ENCODE measurements at regions not wholly inside any gene's neighbourhood (a gene's known extent, or its start where the extent isn't known, plus 50 kb on each side); places are given as distances from the start of the nearest gene placed in this dataset.
"Not testable (repeated sequence)": the region's sequence is repeated elsewhere in the genome, so short reads cannot be mapped to it uniquely, and the experiment has no call there.

- Histone ChIP-seq H3K4me1 (ENCODE audit: control insufficient read depth in 4 of 4, insufficient read depth in 4 of 4, low read length in 3 of 4) (no peaks in the 10 kb centered on the region), H3K9me3 (ENCODE audit: control insufficient read depth in 4 of 4, low read length in 3 of 4) (no peaks in the 10 kb centered on the region), H3K27me3 (ENCODE audit: control insufficient read depth in 4 of 4, insufficient read depth in 4 of 4, low read length in 3 of 4) (no peaks in the 10 kb centered on the region), H3K36me3 (ENCODE audit: control insufficient read depth in 4 of 4, insufficient read depth in 3 of 4, low read depth in 1 of 4, low read length in 3 of 4) (no peaks in the 10 kb centered on the region), H3K27ac (ENCODE audit: low read depth in 1 of 2, low read length in 2 of 2) (no peak overlapping the region), H3K9ac (ENCODE audit: low read depth in 1 of 2, low read length in 2 of 2) (no peak overlapping the region), H3K4me3 (ENCODE audit: low read depth in 1 of 3, low read length in 3 of 3) (no peak overlapping the region)
- 92% methylated on average over 2 of the region's 2 CpGs for WGBS
- no peak for TF ChIP-seq GABPA (IDR thresholded peaks at IDR 0.05 in 1 of 2, conservative IDR thresholded peaks at IDR 0.05 in 1 of 2)
- TF ChIP-seq JUND (IDR thresholded peaks at IDR 0.05) = no peak
- TF ChIP-seq RAD21 (IDR thresholded peaks at IDR 0.05) = no peak
- no peak for DNase-seq (ENCODE audit: low spot score)
Measured at GRCh38 chr2:8509621-8510020, 172.2 kb upstream of the ID2 start.

- not testable (repeated sequence) for H3K4me3 ChIP-seq (ENCODE audit: low read depth in 1 of 3, low read length in 3 of 3); H3K36me3 ChIP-seq (ENCODE audit: control insufficient read depth in 4 of 4, insufficient read depth in 3 of 4, low read depth in 1 of 4, low read length in 3 of 4); H3K4me1 ChIP-seq (ENCODE audit: control insufficient read depth in 4 of 4, insufficient read depth in 4 of 4, low read length in 3 of 4); H3K9me3 ChIP-seq (ENCODE audit: control insufficient read depth in 4 of 4, low read length in 3 of 4); H3K27ac ChIP-seq (ENCODE audit: low read depth in 1 of 2, low read length in 2 of 2); H3K9ac ChIP-seq (ENCODE audit: low read depth in 1 of 2, low read length in 2 of 2); H3K27me3 ChIP-seq (ENCODE audit: control insufficient read depth in 4 of 4, insufficient read depth in 4 of 4, low read length in 3 of 4); DNase-seq (ENCODE audit: low spot score)
- WGBS = 95% methylated on average over 4 of the region's 4 CpGs
Measured at GRCh38 chr2:8510055-8510454, 171.8 kb upstream of the ID2 start.

GRCh38 chr2:8510519-8510918 lies 171.3 kb upstream of the ID2 start:
- H3K27ac ChIP-seq (ENCODE audit: low read depth in 1 of 2, low read length in 2 of 2) = no peak overlapping the region
- H3K27me3 ChIP-seq (ENCODE audit: control insufficient read depth in 4 of 4, insufficient read depth in 4 of 4, low read length in 3 of 4) = no peaks in the 10 kb centered on the region
- WGBS = 94% methylated on average over 3 of the region's 3 CpGs
- H3K9ac ChIP-seq (ENCODE audit: low read depth in 1 of 2, low read length in 2 of 2) = no peak overlapping the region
- no peaks in the 10 kb centered on the region for H3K9me3 ChIP-seq (ENCODE audit: control insufficient read depth in 4 of 4, low read length in 3 of 4)
- no peak for DNase-seq (ENCODE audit: low spot score)
- TF ChIP-seq FOXA2 (IDR thresholded peaks at IDR 0.05) = no peak
- H3K4me1 ChIP-seq (ENCODE audit: control insufficient read depth in 4 of 4, insufficient read depth in 4 of 4, low read length in 3 of 4) = no peaks in the 10 kb centered on the region
- no peaks in the 10 kb centered on the region for H3K36me3 ChIP-seq (ENCODE audit: control insufficient read depth in 4 of 4, insufficient read depth in 3 of 4, low read depth in 1 of 4, low read length in 3 of 4)
- no peak overlapping the region for H3K4me3 ChIP-seq (ENCODE audit: low read depth in 1 of 3, low read length in 3 of 3)

GRCh38 chr2:8511868-8512612 lies 169.8 kb upstream of the ID2 start:
- Histone ChIP-seq H3K4me1 (ENCODE audit: control insufficient read depth in 4 of 4, insufficient read depth in 4 of 4, low read length in 3 of 4) (no peaks in the 10 kb centered on the region), H3K27ac (ENCODE audit: low read depth in 1 of 2, low read length in 2 of 2) (no peak overlapping the region), H3K9ac (ENCODE audit: low read depth in 1 of 2, low read length in 2 of 2) (no peak overlapping the region), H3K36me3 (ENCODE audit: control insufficient read depth in 4 of 4, insufficient read depth in 3 of 4, low read depth in 1 of 4, low read length in 3 of 4) (no peaks in the 10 kb centered on the region), H3K4me3 (ENCODE audit: low read depth in 1 of 3, low read length in 3 of 3) (no peak overlapping the region), H3K27me3 (ENCODE audit: control insufficient read depth in 4 of 4, insufficient read depth in 4 of 4, low read length in 3 of 4) (no peaks in the 10 kb centered on the region), H3K9me3 (ENCODE audit: control insufficient read depth in 4 of 4, low read length in 3 of 4) (no peaks in the 10 kb centered on the region)
- WGBS = 95% methylated on average over 1 of the region's 1 CpG
- no peak for DNase-seq (ENCODE audit: low spot score)
- no peak for TF ChIP-seq RAD21 (IDR thresholded peaks at IDR 0.05)
- no peak for TF ChIP-seq MAX (IDR thresholded peaks at IDR 0.05)
- TF ChIP-seq FOXA1 (IDR thresholded peaks at IDR 0.05) = no peak
- TF ChIP-seq EGR1 (IDR thresholded peaks at IDR 0.05; ENCODE audit: low read depth in 2 of 2) = no peak
- TF ChIP-seq JUND (IDR thresholded peaks at IDR 0.05) = no peak
- no peak for TF ChIP-seq TAF1 (conservative IDR thresholded peaks at IDR 0.05)
- TF ChIP-seq SP1 (IDR thresholded peaks at IDR 0.05) = no peak
- no peak for TF ChIP-seq FOXA2 (IDR thresholded peaks at IDR 0.05)
- no peak for TF ChIP-seq NR2F2 (IDR thresholded peaks at IDR 0.05)
- no peak for TF ChIP-seq ZBTB33 (IDR thresholded peaks at IDR 0.05)
